Lower lobe of right lung (tissue), 2 donors: ENCODE measurements at regions not wholly inside any gene's neighbourhood (a gene's known extent, or its start where the extent isn't known, plus 50 kb on each side); places are given as distances from the start of the nearest gene placed in this dataset.

ENCODE experiments used
- ATAC-seq, 2 donors: fragments of 200-7000 bp; cut with Tn5 transposase; one replicate each; pipeline ENCODE4 v1.9.1; 2020 to 2022; ENCODE audit warnings: mild to moderate bottlenecking in 2 of 2, moderate library complexity in 2 of 2
- DNase-seq: peaks from one replicate; pipeline ENCODE4 v3.0.0-alpha.2; 2020
- H3K27ac ChIP-seq: fragments of 200-600 bp; one replicate; pipeline ENCODE4 v1.8.0; 2022
- H3K27me3 ChIP-seq: fragments of 200-600 bp; one replicate; pipeline ENCODE4 v1.8.0; 2022; ENCODE audit warnings: low read depth
- H3K36me3 ChIP-seq: fragments of 200-600 bp; one replicate; pipeline ENCODE4 v1.8.0; 2022; ENCODE audit warnings: mild to moderate bottlenecking
- H3K4me1 ChIP-seq: fragments of 200-600 bp; one replicate; pipeline ENCODE4 v1.8.0; 2022
- H3K4me3 ChIP-seq: fragments of 200-600 bp; one replicate; pipeline ENCODE4 v1.8.0; 2022; ENCODE audit warnings: mild to moderate bottlenecking
- H3K9me3 ChIP-seq: fragments of 200-600 bp; one replicate; pipeline ENCODE4 v1.8.0; 2022
- intact Hi-C: fragments of 100-400 bp; cut with DNase I; formaldehyde crosslinking; loops from one replicate; pipeline ENCODE4 v1.11.0; 2022
- TF ChIP-seq, protein P1 (sequence below): fragments of 200-600 bp; IDR thresholded peaks from one replicate; pipeline ENCODE4 v1.8.0; 2022; ENCODE audit warnings: antibody characterized with exemption, mild to moderate bottlenecking
- donor health status: DM: no; HTN: yes; CAD: no; lungs with severe emphysema.

GRCh38 chr4:4696530-4696929 lies 154.7 kb upstream of the STX18 start:
- Histone ChIP-seq H3K4me3 (no peak overlapping the region), H3K9me3 (no peaks in the 10 kb centered on the region), H3K36me3 (no peaks in the 10 kb centered on the region), H3K27me3 (no peaks in the 10 kb centered on the region), H3K27ac (no peak overlapping the region), H3K4me1 (no peaks in the 10 kb centered on the region)
- intact Hi-C loops = no loop called here
- no peak for DNase-seq
- no peak for ATAC-seq
- TF ChIP-seq, protein P1, sequence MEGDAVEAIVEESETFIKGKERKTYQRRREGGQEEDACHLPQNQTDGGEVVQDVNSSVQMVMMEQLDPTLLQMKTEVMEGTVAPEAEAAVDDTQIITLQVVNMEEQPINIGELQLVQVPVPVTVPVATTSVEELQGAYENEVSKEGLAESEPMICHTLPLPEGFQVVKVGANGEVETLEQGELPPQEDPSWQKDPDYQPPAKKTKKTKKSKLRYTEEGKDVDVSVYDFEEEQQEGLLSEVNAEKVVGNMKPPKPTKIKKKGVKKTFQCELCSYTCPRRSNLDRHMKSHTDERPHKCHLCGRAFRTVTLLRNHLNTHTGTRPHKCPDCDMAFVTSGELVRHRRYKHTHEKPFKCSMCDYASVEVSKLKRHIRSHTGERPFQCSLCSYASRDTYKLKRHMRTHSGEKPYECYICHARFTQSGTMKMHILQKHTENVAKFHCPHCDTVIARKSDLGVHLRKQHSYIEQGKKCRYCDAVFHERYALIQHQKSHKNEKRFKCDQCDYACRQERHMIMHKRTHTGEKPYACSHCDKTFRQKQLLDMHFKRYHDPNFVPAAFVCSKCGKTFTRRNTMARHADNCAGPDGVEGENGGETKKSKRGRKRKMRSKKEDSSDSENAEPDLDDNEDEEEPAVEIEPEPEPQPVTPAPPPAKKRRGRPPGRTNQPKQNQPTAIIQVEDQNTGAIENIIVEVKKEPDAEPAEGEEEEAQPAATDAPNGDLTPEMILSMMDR = no peak

DNA sequence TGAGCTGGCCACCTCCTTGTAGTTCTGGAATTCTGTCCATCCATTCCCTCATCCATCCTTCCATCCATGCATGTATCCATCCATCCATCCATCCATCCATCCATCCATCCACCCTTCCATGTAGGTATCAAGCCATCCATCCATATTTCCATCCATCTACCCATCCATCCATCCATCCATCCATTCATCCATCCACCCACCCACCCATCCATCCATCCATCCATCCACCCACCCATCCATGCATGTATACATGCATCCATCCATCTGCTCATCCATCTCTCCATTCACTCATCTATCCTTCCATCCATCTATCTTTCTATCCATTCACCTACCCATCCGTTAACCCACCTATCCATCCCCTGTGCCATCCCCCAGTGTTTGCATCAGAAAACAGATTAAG lies 153.6 kb upstream of the STX18 start:
- H3K27ac ChIP-seq = no peak overlapping the region
- no peaks in the 10 kb centered on the region for H3K27me3 ChIP-seq
- intact Hi-C loops = no loop called here
- DNase-seq = no peak
- no peak overlapping the region for H3K4me3 ChIP-seq
- ATAC-seq = no peak
- no peaks in the 10 kb centered on the region for H3K9me3 ChIP-seq
- H3K36me3 ChIP-seq = no peaks in the 10 kb centered on the region
- TF ChIP-seq, protein P1 = no peak
- no peaks in the 10 kb centered on the region for H3K4me1 ChIP-seq

GRCh38 chr4:4694827-4695226 lies 153.0 kb upstream of the STX18 start:
- ATAC-seq = no peak
- H3K27ac ChIP-seq = no peak overlapping the region
- intact Hi-C loops = no loop called here

GRCh38 chr4:4694296-4694772 lies 152.5 kb upstream of the STX18 start:
- no peaks in the 10 kb centered on the region for H3K36me3 ChIP-seq
- no peaks in the 10 kb centered on the region for H3K9me3 ChIP-seq
- H3K4me1 ChIP-seq = no peaks in the 10 kb centered on the region
- no peak for DNase-seq
- intact Hi-C loops = no loop called here
- TF ChIP-seq, protein P1 = no peak
- ATAC-seq = no peak
- H3K4me3 ChIP-seq = no peak overlapping the region
- H3K27me3 ChIP-seq = no peaks in the 10 kb centered on the region
- no peak overlapping the region for H3K27ac ChIP-seq

More at GRCh38 chr4:4694827-4695226, 153.0 kb upstream of the STX18 start:
- Histone ChIP-seq H3K27me3 (no peaks in the 10 kb centered on the region), H3K4me3 (no peak overlapping the region), H3K4me1 (no peaks in the 10 kb centered on the region), H3K9me3 (no peaks in the 10 kb centered on the region), H3K36me3 (no peaks in the 10 kb centered on the region)
- TF ChIP-seq, protein P1 = no peak
- no peak for DNase-seq

DNA sequence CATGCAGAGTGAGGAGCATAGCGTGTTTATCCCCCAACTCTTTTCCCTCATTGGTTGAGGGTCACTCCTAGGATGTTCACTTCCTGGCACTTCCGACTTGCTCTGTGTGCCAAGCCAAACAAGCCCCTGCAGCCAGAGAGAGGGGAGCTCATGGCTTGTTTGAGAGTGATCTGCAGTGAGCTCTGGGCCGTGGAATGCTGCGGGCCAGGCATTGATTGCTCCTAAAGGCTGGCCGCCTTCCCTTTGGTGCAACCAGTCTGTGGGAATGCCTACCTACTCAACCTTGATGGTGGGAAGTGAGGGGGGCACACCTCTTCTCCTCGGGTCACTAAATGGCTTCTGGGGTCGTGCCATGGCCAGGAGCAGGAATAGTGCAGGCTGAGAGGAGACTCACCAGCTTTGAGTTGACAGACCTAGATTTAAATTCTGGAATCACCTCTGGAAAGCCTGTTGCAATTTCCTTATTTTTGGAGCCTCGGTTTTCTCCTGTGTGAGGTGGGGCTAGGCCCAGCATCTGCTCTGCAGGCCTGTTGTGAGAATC lies 152.0 kb upstream of the STX18 start:
- Histone ChIP-seq H3K27me3 (no peaks in the 10 kb centered on the region), H3K4me1 (no peaks in the 10 kb centered on the region), H3K27ac (no peak overlapping the region), H3K9me3 (no peaks in the 10 kb centered on the region), H3K36me3 (no peaks in the 10 kb centered on the region), H3K4me3 (no peak overlapping the region)
- no peak for ATAC-seq
- intact Hi-C loops = no loop called here
- TF ChIP-seq, protein P1 = no peak
- DNase-seq = no peak
